WTC11 (cell line): ENCODE measurements at regions not wholly inside any gene's neighbourhood (a gene's known extent, or its start where the extent isn't known, plus 50 kb on each side); places are given as distances from the start of the nearest gene placed in this dataset.

Experiments used
- NR2C2 ChIP-seq: sonication (generic); formaldehyde crosslinking; IDR thresholded peaks from 2 replicates; pipeline ENCODE4 v1.8.0; 2022; ENCODE audit warnings: mild to moderate bottlenecking, missing genetic modification reagents
- NR3C1 ChIP-seq: sonication (generic); formaldehyde crosslinking; conservative IDR thresholded peaks from 2 replicates; pipeline ENCODE4 v1.8.1; 2023; ENCODE audit warnings: low read depth, mild to moderate bottlenecking, missing genetic modification reagents

DNA sequence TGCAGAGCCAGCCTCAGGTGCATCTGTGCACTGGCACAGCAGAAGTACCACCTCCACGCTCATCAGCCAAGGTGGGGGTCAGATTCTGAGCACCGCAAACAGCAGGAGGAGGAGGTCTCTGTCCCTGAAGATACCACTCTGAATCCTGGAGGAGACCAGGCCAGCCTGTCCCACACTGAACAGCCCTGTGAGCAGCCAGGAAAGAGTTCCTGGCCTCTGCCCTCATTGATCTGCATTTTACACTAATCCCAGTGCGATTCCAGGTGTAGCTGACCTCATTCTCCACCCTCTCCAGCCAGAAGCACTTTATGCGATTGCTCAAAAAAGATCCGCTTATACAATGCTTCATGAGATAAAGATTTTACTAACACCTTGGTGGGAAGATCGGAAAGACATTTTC, 99.1 kb upstream of the CACUL1 start:
- TF ChIP-seq NR2C2 (CRISPR knock-in tag) (no peak), NR3C1 (CRISPR knock-in tag) (no peak)
